ENCODE measurements at regions not wholly inside any gene's neighbourhood (a gene's known extent, or its start where the extent isn't known, plus 50 kb on each side); places are given as distances from the start of the nearest gene placed in this dataset.

DNA sequence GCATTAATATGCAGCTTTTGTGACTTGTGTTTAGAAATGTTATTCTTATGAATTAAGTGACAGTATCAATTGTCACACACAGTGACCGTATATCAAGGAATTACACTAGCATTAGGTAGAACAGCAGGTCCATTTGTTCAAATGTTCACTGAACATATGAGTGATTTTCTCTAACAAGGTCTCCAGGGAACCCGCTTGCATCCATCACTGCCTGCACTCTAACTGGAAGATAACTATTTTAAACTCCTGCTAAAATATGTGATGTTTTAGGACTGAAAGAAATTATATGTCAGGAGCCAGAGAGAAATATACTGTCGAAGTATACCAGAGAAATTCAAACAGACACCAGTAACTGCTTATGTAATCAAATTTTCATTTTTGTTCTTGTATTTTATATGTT lies 1395.7 kb downstream of the PCDH18 start:
- no peaks in the 10 kb centered on the region for H3K9me3 ChIP-seq (ENCODE audit: control insufficient read depth, insufficient read depth, low read length)
- H3K36me3 ChIP-seq (ENCODE audit: control insufficient read depth, insufficient read depth, low read length): no peaks in the 10 kb centered on the region
- H3K4me1 ChIP-seq (ENCODE audit: control insufficient read depth, insufficient read depth, low read length): no peaks in the 10 kb centered on the region
- no peak overlapping the region for H3K27ac ChIP-seq (ENCODE audit: low read length)
- H3K4me3 ChIP-seq (ENCODE audit: low read length): no peak overlapping the region
- DNase-seq (ENCODE audit: low read depth, low spot score): no peak
- no peaks in the 10 kb centered on the region for H3K27me3 ChIP-seq (ENCODE audit: control insufficient read depth, insufficient read depth, low read length)
- WGBS (ENCODE audit: insufficient coverage, insufficient read length): no CpG with 5 or more reads among the region's 3 CpGs

DNA sequence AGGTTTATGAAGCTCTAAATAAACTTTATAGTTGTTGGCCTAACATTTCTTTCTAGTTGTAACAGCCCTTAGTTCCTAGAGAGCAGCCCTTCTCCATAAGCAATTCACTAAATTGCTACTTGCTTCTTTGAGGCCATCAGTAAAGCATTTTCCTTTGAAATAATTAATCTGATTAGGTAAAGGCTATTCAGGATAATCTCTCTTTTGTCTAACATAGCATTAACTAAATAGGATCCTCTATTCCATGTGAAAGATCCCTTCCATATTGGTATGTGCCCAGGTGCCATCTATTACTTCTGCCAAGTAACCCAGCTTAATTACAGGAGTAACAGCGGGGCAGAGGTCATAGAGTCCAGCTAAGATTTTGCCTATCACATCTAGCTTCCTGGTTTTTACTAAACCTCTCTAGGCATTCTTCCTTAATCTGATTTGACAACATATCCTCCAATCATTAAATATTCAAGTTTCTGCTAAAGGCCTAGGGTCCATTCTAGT lies 1408.0 kb downstream of the PCDH18 start:
- Histone ChIP-seq H3K4me1 (ENCODE audit: control insufficient read depth, insufficient read depth, low read length) (no peaks in the 10 kb centered on the region), H3K27ac (ENCODE audit: low read length) (no peak overlapping the region), H3K36me3 (ENCODE audit: control insufficient read depth, insufficient read depth, low read length) (no peaks in the 10 kb centered on the region), H3K4me3 (ENCODE audit: low read length) (no peak overlapping the region), H3K9me3 (ENCODE audit: control insufficient read depth, insufficient read depth, low read length) (no peaks in the 10 kb centered on the region), H3K27me3 (ENCODE audit: control insufficient read depth, insufficient read depth, low read length) (no peaks in the 10 kb centered on the region)
- no peak for DNase-seq (ENCODE audit: low read depth, low spot score)
- no CpG with 5 or more reads among the region's 1 CpG for WGBS (ENCODE audit: insufficient coverage, insufficient read length)

DNA sequence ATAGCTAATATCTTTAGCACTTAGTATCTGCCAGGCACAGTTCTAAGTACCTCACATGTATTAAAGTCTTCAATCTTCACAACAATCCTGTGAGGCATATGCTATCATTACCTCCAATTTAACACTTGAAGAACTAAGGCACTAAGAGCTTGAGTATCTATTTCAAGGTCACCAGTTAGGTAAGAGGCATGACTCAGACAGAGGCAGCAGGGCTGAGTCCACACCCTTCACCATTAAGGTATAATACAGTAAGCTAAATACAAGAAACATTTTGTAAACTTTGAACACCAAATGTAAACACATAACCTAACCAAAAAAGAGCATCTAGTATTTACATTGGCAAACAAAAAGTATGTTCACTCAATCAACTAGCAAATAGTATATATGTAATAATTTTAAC lies 1410.9 kb downstream of the PCDH18 start:
- H3K27ac ChIP-seq (ENCODE audit: low read length): no peak overlapping the region
- DNase-seq (ENCODE audit: low read depth, low spot score): no peak
- H3K9me3 ChIP-seq (ENCODE audit: control insufficient read depth, insufficient read depth, low read length): no peaks in the 10 kb centered on the region
- no peaks in the 10 kb centered on the region for H3K4me1 ChIP-seq (ENCODE audit: control insufficient read depth, insufficient read depth, low read length)
- H3K27me3 ChIP-seq (ENCODE audit: control insufficient read depth, insufficient read depth, low read length): no peaks in the 10 kb centered on the region
- H3K4me3 ChIP-seq (ENCODE audit: low read length): no peak overlapping the region
- no peaks in the 10 kb centered on the region for H3K36me3 ChIP-seq (ENCODE audit: control insufficient read depth, insufficient read depth, low read length)

DNA sequence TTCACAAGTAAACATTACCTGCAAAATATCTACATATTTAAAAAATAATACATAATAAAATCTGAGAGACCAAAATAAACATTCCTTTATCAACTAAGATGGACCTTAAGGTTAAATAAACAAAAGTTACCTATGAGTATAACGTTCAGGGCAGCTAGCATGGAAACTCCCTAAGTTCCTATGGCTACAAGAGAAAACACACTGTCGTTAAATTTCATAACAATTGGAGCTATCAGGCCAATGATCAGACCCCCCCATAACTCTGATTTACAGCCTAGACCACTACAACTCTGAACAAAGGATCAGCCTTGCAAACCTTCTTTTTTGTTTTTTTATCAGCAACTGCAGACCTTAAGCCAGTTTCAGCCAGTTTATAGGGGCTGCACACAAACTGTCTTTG lies 1418.4 kb downstream of the PCDH18 start:
- no peak for DNase-seq (ENCODE audit: low read depth, low spot score)
- H3K9me3 ChIP-seq (ENCODE audit: control insufficient read depth, insufficient read depth, low read length): no peaks in the 10 kb centered on the region
- no peaks in the 10 kb centered on the region for H3K27me3 ChIP-seq (ENCODE audit: control insufficient read depth, insufficient read depth, low read length)
- H3K4me1 ChIP-seq (ENCODE audit: control insufficient read depth, insufficient read depth, low read length): no peaks in the 10 kb centered on the region
- no peak overlapping the region for H3K27ac ChIP-seq (ENCODE audit: low read length)
- no CpG with 5 or more reads among the region's 2 CpGs for WGBS (ENCODE audit: insufficient coverage, insufficient read length)
- H3K4me3 ChIP-seq (ENCODE audit: low read length): no peak overlapping the region
- no peaks in the 10 kb centered on the region for H3K36me3 ChIP-seq (ENCODE audit: control insufficient read depth, insufficient read depth, low read length)

DNA sequence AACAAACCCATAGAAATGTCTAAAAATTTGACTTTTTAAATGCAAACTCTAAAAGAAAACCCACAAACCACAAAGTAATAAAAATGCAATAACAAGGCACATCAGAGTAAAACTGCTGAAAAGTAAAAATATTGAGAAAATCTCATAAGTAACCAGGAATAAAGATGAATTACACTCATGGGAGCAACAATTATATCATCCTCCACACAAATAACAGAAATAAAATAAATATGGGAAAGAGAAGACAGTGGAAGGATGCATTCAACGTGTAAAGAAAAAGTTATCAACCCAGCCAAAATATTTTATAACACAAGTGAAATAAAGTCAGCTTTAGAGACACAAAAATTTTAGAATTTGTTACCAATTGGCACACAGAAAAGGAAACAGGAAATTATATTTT lies 1420.2 kb downstream of the PCDH18 start:
- H3K4me3 ChIP-seq (ENCODE audit: low read length): no peak overlapping the region
- no peak for DNase-seq (ENCODE audit: low read depth, low spot score)
- H3K9me3 ChIP-seq (ENCODE audit: control insufficient read depth, insufficient read depth, low read length): no peaks in the 10 kb centered on the region
- H3K27me3 ChIP-seq (ENCODE audit: control insufficient read depth, insufficient read depth, low read length): no peaks in the 10 kb centered on the region
- no peaks in the 10 kb centered on the region for H3K4me1 ChIP-seq (ENCODE audit: control insufficient read depth, insufficient read depth, low read length)
- no peaks in the 10 kb centered on the region for H3K36me3 ChIP-seq (ENCODE audit: control insufficient read depth, insufficient read depth, low read length)
- no CpG with 5 or more reads among the region's 1 CpG for WGBS (ENCODE audit: insufficient coverage, insufficient read length)
- H3K27ac ChIP-seq (ENCODE audit: low read length): no peak overlapping the region

DNA sequence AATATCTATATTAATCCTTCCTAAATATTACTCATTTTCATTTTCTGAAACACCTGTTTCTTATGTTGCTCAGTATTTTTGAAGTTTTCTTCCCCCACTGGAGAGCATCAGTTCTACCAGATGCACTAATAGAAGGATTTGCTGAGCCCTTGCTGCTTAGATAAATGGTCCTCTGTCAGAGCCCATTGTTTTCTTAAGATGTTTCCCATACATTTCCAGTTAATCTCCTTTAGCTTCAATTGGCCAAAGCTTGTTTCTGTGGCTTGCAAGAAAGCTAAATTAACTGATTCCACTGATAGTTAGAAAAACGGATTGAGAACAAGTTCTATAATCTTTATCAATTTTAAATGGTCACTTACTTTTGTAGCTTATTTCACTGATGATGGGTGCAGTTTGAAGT lies 1425.5 kb downstream of the PCDH18 start:
- H3K9me3 ChIP-seq (ENCODE audit: control insufficient read depth, insufficient read depth, low read length): no peaks in the 10 kb centered on the region
- no peaks in the 10 kb centered on the region for H3K27me3 ChIP-seq (ENCODE audit: control insufficient read depth, insufficient read depth, low read length)
- no peak overlapping the region for H3K4me3 ChIP-seq (ENCODE audit: low read length)
- DNase-seq (ENCODE audit: low read depth, low spot score): no peak
- no CpG with 5 or more reads among the region's 1 CpG for WGBS (ENCODE audit: insufficient coverage, insufficient read length)
- H3K36me3 ChIP-seq (ENCODE audit: control insufficient read depth, insufficient read depth, low read length): no peaks in the 10 kb centered on the region
- H3K27ac ChIP-seq (ENCODE audit: low read length): no peak overlapping the region
- no peaks in the 10 kb centered on the region for H3K4me1 ChIP-seq (ENCODE audit: control insufficient read depth, insufficient read depth, low read length)

DNA sequence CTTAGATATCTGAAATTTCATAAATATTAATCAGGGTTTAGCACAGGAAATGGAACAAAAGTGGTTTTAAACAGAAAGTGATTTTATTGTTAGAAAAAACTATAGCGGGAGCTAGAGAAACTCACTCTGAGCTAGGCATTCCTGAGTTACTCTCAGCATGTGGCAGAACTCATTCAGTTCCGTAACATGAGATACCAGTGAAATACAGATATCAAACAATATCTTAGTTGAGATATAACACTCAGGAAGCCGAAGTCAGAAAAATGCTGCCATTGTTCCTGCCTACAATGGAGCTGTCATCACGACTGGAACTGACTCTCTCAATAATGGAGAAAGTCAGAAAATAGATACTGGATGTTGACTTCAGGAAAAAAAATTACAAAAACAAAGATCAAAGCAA lies 1428.7 kb downstream of the PCDH18 start:
- no CpG with 5 or more reads among the region's 4 CpGs for WGBS (ENCODE audit: insufficient coverage, insufficient read length)
- Histone ChIP-seq H3K4me3 (ENCODE audit: low read length) (no peak overlapping the region), H3K27me3 (ENCODE audit: control insufficient read depth, insufficient read depth, low read length) (no peaks in the 10 kb centered on the region), H3K9me3 (ENCODE audit: control insufficient read depth, insufficient read depth, low read length) (no peaks in the 10 kb centered on the region), H3K27ac (ENCODE audit: low read length) (no peak overlapping the region), H3K36me3 (ENCODE audit: control insufficient read depth, insufficient read depth, low read length) (no peaks in the 10 kb centered on the region), H3K4me1 (ENCODE audit: control insufficient read depth, insufficient read depth, low read length) (no peaks in the 10 kb centered on the region)
- DNase-seq (ENCODE audit: low read depth, low spot score): no peak

DNA sequence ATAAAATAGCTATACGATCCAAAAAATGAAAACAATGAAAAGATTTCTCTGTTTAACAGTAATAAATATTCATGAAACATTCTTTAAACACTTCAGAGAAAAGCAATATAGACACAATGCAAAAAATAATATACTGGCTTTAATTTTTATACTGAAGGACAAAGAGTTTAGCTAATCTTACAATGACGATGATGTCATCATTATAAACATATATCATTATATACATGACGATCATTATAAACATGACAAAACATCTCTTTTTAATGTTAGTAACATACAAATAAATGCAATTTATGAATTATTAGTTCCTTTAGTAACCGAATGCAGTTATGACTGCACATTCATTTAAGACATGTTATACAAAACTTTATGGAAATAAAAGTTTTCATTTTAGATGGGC lies 1434.6 kb downstream of the PCDH18 start:
- no peak for DNase-seq (ENCODE audit: low read depth, low spot score)
- no peaks in the 10 kb centered on the region for H3K27me3 ChIP-seq (ENCODE audit: control insufficient read depth, insufficient read depth, low read length)
- no peaks in the 10 kb centered on the region for H3K9me3 ChIP-seq (ENCODE audit: control insufficient read depth, insufficient read depth, low read length)
- no peak overlapping the region for H3K4me3 ChIP-seq (ENCODE audit: low read length)
- no peak overlapping the region for H3K27ac ChIP-seq (ENCODE audit: low read length)
- WGBS (ENCODE audit: insufficient coverage, insufficient read length): no CpG with 5 or more reads among the region's 4 CpGs
- no peaks in the 10 kb centered on the region for H3K36me3 ChIP-seq (ENCODE audit: control insufficient read depth, insufficient read depth, low read length)
- H3K4me1 ChIP-seq (ENCODE audit: control insufficient read depth, insufficient read depth, low read length): no peaks in the 10 kb centered on the region

DNA sequence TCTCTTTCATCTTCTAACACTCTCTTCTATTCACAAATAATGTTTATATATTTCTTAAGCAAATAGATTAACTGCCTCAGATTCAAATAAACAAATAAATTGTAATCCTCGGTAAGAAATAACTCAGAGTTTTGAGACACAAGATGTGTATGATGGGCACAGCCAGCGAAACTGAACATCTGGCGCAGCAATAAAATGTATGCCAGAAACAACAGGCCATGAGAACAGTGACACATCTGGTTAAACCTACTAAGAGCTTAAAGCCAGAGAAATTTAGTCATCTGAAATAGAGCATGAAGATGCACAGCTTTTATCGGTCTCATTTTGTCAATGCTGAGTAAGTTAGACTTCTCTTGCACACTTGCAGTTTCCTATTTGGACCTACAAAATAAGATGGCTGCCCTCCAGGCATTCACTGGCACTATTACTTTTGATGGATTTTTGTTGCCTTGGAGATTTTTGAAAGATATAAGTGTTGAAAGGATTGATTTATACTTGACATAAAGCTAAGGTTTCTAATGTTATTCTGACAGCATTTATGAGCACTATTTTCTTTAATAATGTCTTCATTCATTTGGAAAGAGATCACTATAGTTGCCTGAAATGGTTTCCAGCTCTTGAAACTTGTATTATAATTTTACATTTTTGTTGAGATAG lies 1444.0 kb downstream of the PCDH18 start:
- Histone ChIP-seq H3K27me3 (ENCODE audit: control insufficient read depth, insufficient read depth, low read length) (no peaks in the 10 kb centered on the region), H3K27ac (ENCODE audit: low read length) (no peak overlapping the region), H3K36me3 (ENCODE audit: control insufficient read depth, insufficient read depth, low read length) (no peaks in the 10 kb centered on the region), H3K4me3 (ENCODE audit: low read length) (no peak overlapping the region), H3K4me1 (ENCODE audit: control insufficient read depth, insufficient read depth, low read length) (no peaks in the 10 kb centered on the region), H3K9me3 (ENCODE audit: control insufficient read depth, insufficient read depth, low read length) (no peaks in the 10 kb centered on the region)
- no peak for DNase-seq (ENCODE audit: low read depth, low spot score)
- no CpG with 5 or more reads among the region's 4 CpGs for WGBS (ENCODE audit: insufficient coverage, insufficient read length)

DNA sequence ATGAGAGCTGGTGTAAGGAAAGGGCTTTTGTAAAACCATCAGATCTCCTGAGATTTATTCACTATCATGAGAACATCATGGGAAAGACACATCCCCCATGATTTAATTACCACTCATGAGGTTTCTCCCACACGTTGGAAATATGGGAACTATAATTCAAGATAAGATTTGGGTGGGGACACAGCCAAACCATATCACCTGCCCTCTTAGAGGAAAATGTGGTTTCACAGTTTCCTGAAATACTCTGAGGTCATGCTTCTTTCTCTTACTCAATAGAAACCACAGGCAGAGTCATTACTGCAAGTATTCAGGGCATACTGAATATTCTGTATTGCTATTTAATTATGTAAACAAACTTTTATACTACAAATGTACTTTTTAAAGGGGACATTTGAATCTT lies 1453.3 kb downstream of the PCDH18 start:
- Histone ChIP-seq H3K27me3 (ENCODE audit: control insufficient read depth, insufficient read depth, low read length) (no peaks in the 10 kb centered on the region), H3K27ac (ENCODE audit: low read length) (no peak overlapping the region), H3K4me3 (ENCODE audit: low read length) (no peak overlapping the region), H3K4me1 (ENCODE audit: control insufficient read depth, insufficient read depth, low read length) (no peaks in the 10 kb centered on the region), H3K9me3 (ENCODE audit: control insufficient read depth, insufficient read depth, low read length) (no peaks in the 10 kb centered on the region), H3K36me3 (ENCODE audit: control insufficient read depth, insufficient read depth, low read length) (no peaks in the 10 kb centered on the region)
- WGBS (ENCODE audit: insufficient coverage, insufficient read length): no CpG with 5 or more reads among the region's 1 CpG
- DNase-seq (ENCODE audit: low read depth, low spot score): no peak

DNA sequence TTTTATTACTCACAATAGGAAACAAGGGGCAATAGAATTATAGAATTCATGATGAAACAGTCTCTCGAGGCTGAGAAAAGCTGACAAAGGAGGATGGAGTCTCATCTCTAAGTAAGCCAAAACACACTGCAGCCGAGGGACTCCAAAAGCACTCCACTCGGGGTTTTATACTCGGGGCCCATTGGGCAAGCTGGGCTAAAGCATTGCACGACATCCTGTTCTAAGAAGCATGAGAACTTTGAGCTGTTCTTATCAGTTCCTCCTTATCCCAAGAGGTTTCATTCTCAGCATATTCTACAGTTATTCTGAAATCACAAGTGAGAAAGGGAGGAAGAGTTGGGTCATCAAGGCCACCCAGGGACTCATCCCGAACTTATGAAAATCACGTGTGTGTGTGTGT lies 1475.5 kb downstream of the PCDH18 start:
- Histone ChIP-seq H3K4me3 (ENCODE audit: low read length) (no peak overlapping the region), H3K27ac (ENCODE audit: low read length) (no peak overlapping the region)
- WGBS (ENCODE audit: insufficient coverage, insufficient read length): no CpG with 5 or more reads among the region's 7 CpGs

More for the DNA sequence above, 1475.5 kb downstream of the PCDH18 start:
- Histone ChIP-seq H3K36me3 (ENCODE audit: control insufficient read depth, insufficient read depth, low read length) (no peaks in the 10 kb centered on the region), H3K27me3 (ENCODE audit: control insufficient read depth, insufficient read depth, low read length) (no peaks in the 10 kb centered on the region), H3K4me1 (ENCODE audit: control insufficient read depth, insufficient read depth, low read length) (no peaks in the 10 kb centered on the region), H3K9me3 (ENCODE audit: control insufficient read depth, insufficient read depth, low read length) (no peaks in the 10 kb centered on the region)
- no peak for DNase-seq (ENCODE audit: low read depth, low spot score)

Measured in iPS DF 6.9 (cell line).